GM12878 (cell line): ENCODE measurements at regions not wholly inside any gene's neighbourhood (a gene's known extent, or its start where the extent isn't known, plus 50 kb on each side); places are given as distances from the start of the nearest gene placed in this dataset.

Experiments used
- ATAC-seq: fragments of 200-7000 bp; cut with Tn5 transposase; 3 replicates; pipeline ENCODE4 v1.9.1; 2020; ENCODE audit warnings: mild to moderate bottlenecking, moderate library complexity
- BruUV-seq: library from RNA; stranded (reverse); fragments of 400-500 nt; replicated peaks from 2 replicates; lab custom pipeline; 2021; lab: Mats Ljungman, UMichigan
- CTCF ChIA-PET: fragments of 300-600 bp; sonication (Branson Sonifier 250); formaldehyde crosslinking; extraction: SDS; loops from one replicate; lab custom pipeline; 2021; ENCODE audit warnings: inconsistent platforms; lab: Yijun Ruan, JAX
- POLR2A ChIA-PET: fragments of 350-600 bp; formaldehyde crosslinking; extraction: SDS; loops from one replicate; lab custom pipeline; 2021; ENCODE audit warnings: inconsistent platforms; lab: Charles Lee
- RAD21 ChIA-PET: fragments of 300-600 bp; sonication (Branson Sonifier 250); formaldehyde crosslinking; loops from one replicate; lab custom pipeline; 2023; ENCODE audit warnings: antibody characterized with exemption; ENCODE audit not compliant: unreplicated experiment; lab: Charles Lee
- SMC1A ChIA-PET: fragments of 300-600 bp; sonication (Branson Sonifier 250); formaldehyde crosslinking; loops from one replicate; lab custom pipeline; 2023; ENCODE audit not compliant: unreplicated experiment, uncharacterized antibody; lab: Charles Lee
- DNase-seq: peaks from one replicate; pipeline ENCODE4 v3.0.0-alpha.2; 2011; ENCODE audit warnings: low read depth, low spot score
- FAIRE-seq: peaks from 3 replicates; lab custom pipeline; 2011; peaks lifted over from hg19 to GRCh38; lab: Jason Lieb, UNC
- H2AFZ ChIP-seq: 2 replicates; pipeline ENCODE4 v1.6.0; 2011; ENCODE audit warnings: low read depth, low read length, control low read depth; ENCODE audit not compliant: control insufficient read depth
- H3K27ac ChIP-seq: 2 replicates; pipeline ENCODE4 v1.5.1; 2011; ENCODE audit warnings: control low read depth; ENCODE audit not compliant: control insufficient read depth, insufficient read depth
- H3K27me3 ChIP-seq, 2 experiments: replicated peaks in 1 of 2; 2 replicates each; pipeline versions ENCODE4 v1.6.0 to v1.6.1; 2011; ENCODE audit warnings: low read length in 1 of 2; ENCODE audit not compliant: control insufficient read depth in 2 of 2, insufficient read depth in 2 of 2
- H3K36me3 ChIP-seq, 2 experiments: 2 replicates each; pipeline ENCODE4 v1.5.1; 2011; ENCODE audit warnings: low read length in 1 of 2; ENCODE audit not compliant: control insufficient read depth in 2 of 2, insufficient read depth in 2 of 2
- H3K4me1 ChIP-seq: 2 replicates; pipeline ENCODE4 v1.6.1; 2011; ENCODE audit warnings: mild to moderate bottlenecking, low read length, moderate library complexity, mixed read lengths; ENCODE audit not compliant: control insufficient read depth, insufficient read depth
- H3K4me2 ChIP-seq: 2 replicates; pipeline ENCODE4 v1.6.0; 2011; ENCODE audit warnings: control low read depth; ENCODE audit not compliant: control insufficient read depth, insufficient read depth
- H3K4me3 ChIP-seq: fragments of 200-600 bp; sonication (generic); 2 replicates; pipeline ENCODE4 v1.5.1; 2016
- H3K79me2 ChIP-seq: 2 replicates; pipeline ENCODE4 v1.6.0; 2011; ENCODE audit warnings: low read length; ENCODE audit not compliant: control insufficient read depth, insufficient read depth
- H3K9ac ChIP-seq: 2 replicates; pipeline ENCODE4 v1.8.0; 2011; ENCODE audit warnings: low read length, control low read depth, mixed read lengths; ENCODE audit not compliant: control insufficient read depth, insufficient read depth
- H3K9me3 ChIP-seq: replicated peaks from 3 replicates; pipeline ENCODE4 v1.5.1; 2011; ENCODE audit warnings: mild to moderate bottlenecking, low read length; ENCODE audit not compliant: control insufficient read depth, insufficient read depth
- H4K20me1 ChIP-seq: 2 replicates; pipeline ENCODE4 v1.6.0; 2011; ENCODE audit not compliant: control insufficient read depth, insufficient read depth
- ATF2 ChIP-seq: IDR thresholded peaks from 2 replicates; pipeline ENCODE4 v1.6.1; 2012; ENCODE audit warnings: low read length, inconsistent platforms
- CREB1 ChIP-seq: IDR thresholded peaks from 2 replicates; pipeline ENCODE4 v1.6.1; 2012; ENCODE audit warnings: low read depth, mild to moderate bottlenecking, inconsistent platforms
- E2F4 ChIP-seq: IDR thresholded peaks from 2 replicates; pipeline ENCODE4 v1.6.1; 2012; ENCODE audit warnings: low read depth, low read length, improper control_type of control experiment
- EGR1 ChIP-seq, 2 experiments: IDR thresholded peaks; 1 replicate in 1 of 2; 2 replicates in 1 of 2; pipeline ENCODE4 v1.6.1; 2011 to 2012; ENCODE audit warnings: low read depth in 2 of 2, low read length in 2 of 2, borderline replicate concordance in 1 of 2, mild to moderate bottlenecking in 1 of 2, moderate library complexity in 1 of 2
- ETV6 ChIP-seq, 2 experiments: fragments of 450-650 bp in 1 of 2; IDR thresholded peaks in 1 of 2; conservative IDR thresholded peaks in 1 of 2; 2 replicates each; pipeline ENCODE4 v1.6.1; 2014; ENCODE audit warnings: antibody characterized with exemption in 1 of 2, borderline replicate concordance in 1 of 2, low read depth in 1 of 2, mild to moderate bottlenecking in 1 of 2, moderate library complexity in 1 of 2
- LARP7 ChIP-seq: fragments of 450-650 bp; IDR thresholded peaks from 2 replicates; pipeline ENCODE4 v1.6.1; 2017; ENCODE audit warnings: mild to moderate bottlenecking
- MEF2A ChIP-seq: IDR thresholded peaks from 2 replicates; pipeline ENCODE4 v1.6.1; 2011; ENCODE audit warnings: low read depth, mild to moderate bottlenecking, low read length, moderate library complexity; ENCODE audit not compliant: insufficient read depth
- NBN ChIP-seq: fragments of 450-650 bp; IDR thresholded peaks from 2 replicates; pipeline ENCODE4 v1.6.1; 2016
- NKRF ChIP-seq: fragments of 450-650 bp; conservative IDR thresholded peaks from 2 replicates; pipeline ENCODE4 v1.6.1; 2017; ENCODE audit warnings: mild to moderate bottlenecking, moderate library complexity
- TARDBP ChIP-seq: IDR thresholded peaks from 2 replicates; pipeline ENCODE4 v1.6.1; 2016; ENCODE audit warnings: borderline replicate concordance
- YY1 ChIP-seq: IDR thresholded peaks from 2 replicates; pipeline ENCODE4 v1.6.1; 2011; ENCODE audit warnings: low read depth, mild to moderate bottlenecking, low read length
- ZNF24 ChIP-seq: fragments of 450-650 bp; IDR thresholded peaks from 2 replicates; pipeline ENCODE4 v1.6.1; 2017; ENCODE audit warnings: antibody characterized with exemption, mild to moderate bottlenecking
- WGBS: methylation state at CpG from one replicate; pipeline ENCODE4 v1.1.6; 2016; ENCODE audit warnings: low lambda C conversion rate; ENCODE audit not compliant: insufficient replicate concordance, insufficient coverage; ENCODE audit errors: missing lambda C conversion rate; 5-methylcytosine and 5-hydroxymethylcytosine counted together
- in situ Hi-C: fragments of 300-500 bp; cut with MboI; formaldehyde crosslinking; loops from 9 replicates; pipeline ENCODE4 v1.14.3; 2018; ENCODE audit warnings: mixed read lengths
- intact Hi-C: fragments of 100-400 bp; cut with micrococcal nuclease; formaldehyde crosslinking; loops from one replicate; pipeline ENCODE4 v1.14.2; 2022; ENCODE audit not compliant: unreplicated experiment

- ATAC-seq (no peak), DNase-seq (no peak), FAIRE-seq (no peak)
- H4K20me1 ChIP-seq = no peaks in the 10 kb centered on the region
- CTCF ChIA-PET = interaction anchor here (0.7 to 1.3 kb wide), 2 partner anchors 27 to 42 kb away, joined by 3 read pairs; no protein-coding TSS in a partner anchor
- H3K4me2 ChIP-seq = no peak overlapping the region
- H3K79me2 ChIP-seq = no peaks in the 10 kb centered on the region
- no peak overlapping the region for H3K9ac ChIP-seq
- BruUV-seq = no TSS peak
- intact Hi-C loops = no loop called here
- in situ Hi-C loops = no loop called here
- H3K9me3 ChIP-seq = no peaks in the 10 kb centered on the region
- H3K27me3 ChIP-seq = no peaks in the 10 kb centered on the region
- WGBS = 29% methylated on average over 2 of the region's 2 CpGs
- SMC1A ChIA-PET = no interaction called here
- no peak for TF ChIP-seq ETV6 (conservative IDR thresholded peaks at IDR 0.05 in 1 of 2, IDR thresholded peaks at IDR 0.05 in 1 of 2; ENCODE audit: borderline replicate concordance in 1 of 2, low read depth in 1 of 2)
- TF ChIP-seq NBN = no peak
- TF ChIP-seq TARDBP = no peak
- TF ChIP-seq CREB1 = no peak
- no peak for TF ChIP-seq YY1
- TF ChIP-seq EGR1 (IDR thresholded peaks at IDR 0.05; ENCODE audit: borderline replicate concordance in 1 of 2, low read depth in 2 of 2, low read length in 2 of 2) = no peak
- TF ChIP-seq ZNF24 = no peak
- TF ChIP-seq LARP7 = no peak
- no peak for TF ChIP-seq NKRF
- no peak for TF ChIP-seq ATF2
- TF ChIP-seq E2F4 = no peak
- TF ChIP-seq MEF2A = no peak
- H3K27ac ChIP-seq = no peak overlapping the region
- H3K4me3 ChIP-seq = no peak overlapping the region
- H3K36me3 ChIP-seq = no peaks in the 10 kb centered on the region
- POLR2A ChIA-PET = no interaction called here
- H2AFZ ChIP-seq = no peak overlapping the region
- no peaks in the 10 kb centered on the region for H3K4me1 ChIP-seq
- RAD21 ChIA-PET = no interaction called here
Observed at GRCh38 chr13:53759016-53759415, 730.4 kb downstream of the OLFM4 start.
